GM23338 (cell line): ENCODE measurements at regions not wholly inside any gene's neighbourhood (a gene's known extent, or its start where the extent isn't known, plus 50 kb on each side); places are given as distances from the start of the nearest gene placed in this dataset.

Source experiments
- ATAC-seq: fragments of 200-7000 bp; cut with Tn5 transposase; 3 replicates; pipeline ENCODE4 v1.9.1; 2020
- DNase-seq: peaks from one replicate; pipeline ENCODE4 v3.0.0-alpha.2; 2015; ENCODE audit warnings: low spot score
- H2AFZ ChIP-seq: fragments of 200-600 bp; sonication (generic); 2 replicates; pipeline ENCODE4 v1.8.0; 2016; ENCODE audit warnings: antibody characterized with exemption, mild to moderate bottlenecking, moderate library complexity
- H3F3A ChIP-seq: fragments of 200-600 bp; sonication (generic); replicated peaks from 2 replicates; pipeline ENCODE4 v1.8.0; 2017; ENCODE audit warnings: antibody characterized with exemption, mixed run types, low read depth
- H3K27ac ChIP-seq: fragments of 200-600 bp; sonication (generic); 2 replicates; pipeline ENCODE4 v1.6.1; 2016; ENCODE audit warnings: low read depth
- H3K27me3 ChIP-seq: fragments of 200-600 bp; sonication (generic); 2 replicates; pipeline ENCODE4 v1.8.0; 2016; ENCODE audit warnings: mild to moderate bottlenecking, mixed run types, moderate library complexity; ENCODE audit not compliant: insufficient read depth
- H3K36me3 ChIP-seq: fragments of 200-600 bp; sonication (generic); 2 replicates; pipeline ENCODE4 v1.8.0; 2016; ENCODE audit warnings: mild to moderate bottlenecking; ENCODE audit not compliant: insufficient read depth
- H3K4me1 ChIP-seq: fragments of 200-600 bp; sonication (generic); 2 replicates; pipeline ENCODE4 v1.8.0; 2016; ENCODE audit warnings: mild to moderate bottlenecking, moderate library complexity; ENCODE audit not compliant: insufficient read depth
- H3K4me2 ChIP-seq: fragments of 200-600 bp; sonication (generic); 2 replicates; pipeline ENCODE4 v1.7.1; 2017; ENCODE audit warnings: mixed run types
- H3K4me3 ChIP-seq: fragments of 200-600 bp; sonication (generic); 2 replicates; pipeline ENCODE4 v1.6.1; 2016; ENCODE audit warnings: mixed run types
- H3K79me2 ChIP-seq: fragments of 200-600 bp; sonication (generic); replicated peaks from 2 replicates; pipeline ENCODE4 v1.8.0; 2017; ENCODE audit warnings: mild to moderate bottlenecking; ENCODE audit not compliant: insufficient read depth
- H3K9me2 ChIP-seq: fragments of 200-600 bp; sonication (generic); 2 replicates; pipeline ENCODE4 v1.8.0; 2017; ENCODE audit not compliant: insufficient read depth
- H4K20me1 ChIP-seq: fragments of 200-600 bp; sonication (generic); replicated peaks from 2 replicates; pipeline ENCODE4 v1.8.0; 2017; ENCODE audit warnings: mild to moderate bottlenecking; ENCODE audit not compliant: insufficient read depth
- H3K27ac Mint-ChIP-seq: 2 replicates; pipeline ENCODE4 v1.8.0; 2020; ENCODE audit warnings: inconsistent platforms, mild to moderate bottlenecking, moderate library complexity, mixed read lengths
- H3K27me3 Mint-ChIP-seq: 3 replicates; pipeline ENCODE4 v1.8.0; 2022; ENCODE audit warnings: low read depth, mild to moderate bottlenecking, moderate library complexity, mixed read lengths, inconsistent platforms; ENCODE audit not compliant: insufficient read depth, poor library complexity
- H3K36me3 Mint-ChIP-seq: 3 replicates; pipeline ENCODE4 v1.8.0; 2021; ENCODE audit warnings: low read depth, mild to moderate bottlenecking, inconsistent platforms, moderate library complexity, mixed read lengths
- H3K4me1 Mint-ChIP-seq: 3 replicates; pipeline ENCODE4 v1.8.0; 2020; ENCODE audit warnings: mild to moderate bottlenecking, inconsistent platforms, mixed read lengths
- H3K4me3 Mint-ChIP-seq: 3 replicates; pipeline ENCODE4 v1.8.0; 2021; ENCODE audit warnings: moderate library complexity, mild to moderate bottlenecking, inconsistent platforms, mixed read lengths
- H3K9me3 Mint-ChIP-seq: 3 replicates; pipeline ENCODE4 v1.8.0; 2020; ENCODE audit warnings: moderate library complexity, mild to moderate bottlenecking, inconsistent platforms, mixed read lengths
- CREB1 ChIP-seq: fragments of 250-450 bp; sonication (Bioruptor Pico); IDR thresholded peaks from 2 replicates; pipeline ENCODE4 v1.5.0; 2020; ENCODE audit warnings: low read depth, mild to moderate bottlenecking, moderate library complexity
- CTCF ChIP-seq, 2 experiments: fragments of 200-600 bp in 1 of 2; sonication (generic) in 1 of 2; conservative IDR thresholded peaks; 2 replicates each; pipeline versions ENCODE4 v1.5.1 to v1.6.1; 2016 to 2017; ENCODE audit warnings: antibody characterized with exemption in 2 of 2, low read depth in 2 of 2, mild to moderate bottlenecking in 2 of 2, moderate library complexity in 1 of 2
- ETS1 ChIP-seq: IDR thresholded peaks from 2 replicates; pipeline ENCODE4 v1.6.1; 2016; ENCODE audit warnings: antibody characterized with exemption
- EZH2 ChIP-seq: fragments of 200-600 bp; sonication (generic); IDR thresholded peaks from one replicate; pipeline ENCODE4 v1.8.0; 2017; ENCODE audit warnings: antibody characterized with exemption, mild to moderate bottlenecking, low read depth; ENCODE audit not compliant: unreplicated experiment
- EZH2phosphoT487 ChIP-seq: fragments of 200-600 bp; sonication (generic); IDR thresholded peaks from one replicate; pipeline ENCODE4 v1.8.1; 2018; ENCODE audit warnings: antibody characterized with exemption; ENCODE audit not compliant: unreplicated experiment
- JUNB ChIP-seq: IDR thresholded peaks from one replicate; pipeline ENCODE4 v1.6.1; 2016; ENCODE audit warnings: antibody characterized with exemption; ENCODE audit not compliant: unreplicated experiment
- NANOG ChIP-seq: IDR thresholded peaks from 2 replicates; pipeline ENCODE4 v1.6.1; 2016; ENCODE audit warnings: antibody characterized with exemption, borderline replicate concordance
- STAT1 ChIP-seq: IDR thresholded peaks from one replicate; pipeline ENCODE4 v1.6.1; 2016; ENCODE audit warnings: antibody characterized with exemption; ENCODE audit not compliant: unreplicated experiment
- ZNF114 ChIP-seq: fragments of 250-450 bp; sonication (Bioruptor Pico); IDR thresholded peaks from 2 replicates; pipeline ENCODE4 v1.5.0; 2020; ENCODE audit warnings: mild to moderate bottlenecking, moderate library complexity
- ZNF331 ChIP-seq: fragments of 250-450 bp; sonication (Bioruptor Pico); IDR thresholded peaks from 2 replicates; pipeline ENCODE4 v1.5.0; 2020; ENCODE audit warnings: low read depth, mild to moderate bottlenecking, moderate library complexity
- ZNF462 ChIP-seq: fragments of 250-450 bp; sonication (Bioruptor Pico); IDR thresholded peaks from 2 replicates; pipeline ENCODE4 v1.5.0; 2020; ENCODE audit warnings: mild to moderate bottlenecking, moderate library complexity

GRCh38 chr10:128316925-128317324, 190.7 kb upstream of the MKI67 start (continued):
- TF ChIP-seq ZNF462 (CRISPR knock-in tag) (no peak), EZH2phosphoT487 (no peak), CREB1 (CRISPR knock-in tag) (no peak)

- Mint-ChIP-seq H3K36me3 (no peaks in the 10 kb centered on the region), H3K4me3 (no peak overlapping the region), H3K27ac (no peak overlapping the region), H3K4me1 (peaks cover 7% of the 10 kb centered on the region), H3K27me3 (peaks cover 4% of the 10 kb centered on the region), H3K9me3 (no peaks in the 10 kb centered on the region)
- H3F3A ChIP-seq = no peaks in the 10 kb centered on the region
- H3K4me1 ChIP-seq = no peaks in the 10 kb centered on the region
- no peaks in the 10 kb centered on the region for H3K36me3 ChIP-seq
- no peaks in the 10 kb centered on the region for H3K9me2 ChIP-seq
- H3K79me2 ChIP-seq = no peaks in the 10 kb centered on the region
- no peak overlapping the region for H2AFZ ChIP-seq
- no peak overlapping the region for H3K4me2 ChIP-seq
- ATAC-seq = no peak
- no peaks in the 10 kb centered on the region for H3K27me3 ChIP-seq
- no peak overlapping the region for H3K27ac ChIP-seq
- no peak for DNase-seq
- no peak overlapping the region for H3K4me3 ChIP-seq
- no peaks in the 10 kb centered on the region for H4K20me1 ChIP-seq
- TF ChIP-seq ETS1 (no peak), CTCF (conservative IDR thresholded peaks at IDR 0.05; ENCODE audit: low read depth in 2 of 2) (no peak), JUNB (no peak), STAT1 (no peak), EZH2 (no peak), ZNF114 (CRISPR knock-in tag) (no peak), ZNF331 (CRISPR knock-in tag) (no peak), NANOG (no peak), CREB1 (CRISPR knock-in tag) (no peak), EZH2phosphoT487 (no peak)
Measured at GRCh38 chr10:128318366-128318765, 192.1 kb upstream of the MKI67 start.
